ENCODE measurements at regions not wholly inside any gene's neighbourhood (a gene's known extent, or its start where the extent isn't known, plus 50 kb on each side); places are given as distances from the start of the nearest gene placed in this dataset.

GRCh38 chr4:130510661-130511060 lies 1414.7 kb downstream of the C4orf33 start:
- no peak for TF ChIP-seq CTCF (IDR thresholded peaks at IDR 0.05)
- no peak for TF ChIP-seq EP300 (IDR thresholded peaks at IDR 0.05)
- no peak for TF ChIP-seq POLR2A (IDR thresholded peaks at IDR 0.05)
- TF ChIP-seq POLR2AphosphoS5 (IDR thresholded peaks at IDR 0.05): no peak

Measured in gastroesophageal sphincter (tissue), 3 donors.